Adrenal gland (tissue), 9 donors: ENCODE measurements at regions not wholly inside any gene's neighbourhood (a gene's known extent, or its start where the extent isn't known, plus 50 kb on each side); places are given as distances from the start of the nearest gene placed in this dataset.

ENCODE experiments used
- DNase-seq, 7 donors: peaks; one replicate each; pipeline ENCODE4 v3.0.0-alpha.2; 2019 to 2020
- H3K27ac ChIP-seq, 5 donors: fragments of 200-600 bp; sonication (generic) in 4 of 5; 1 replicate in 3 of 5; 2 replicates in 2 of 5; pipeline versions ENCODE4 v1.5.1 to v1.8.0; 2016 to 2020; ENCODE audit warnings: mild to moderate bottlenecking in 1 of 5
- H3K27me3 ChIP-seq: fragments of 200-600 bp; 2 replicates; pipeline ENCODE4 v1.8.0; 2021
- H3K36me3 ChIP-seq, 2 donors: fragments of 200-600 bp; replicated peaks in 1 of 2; 1 replicate in 1 of 2; 2 replicates in 1 of 2; pipeline versions ENCODE4 v1.5.1 to v1.8.0; 2018 to 2022
- H3K4me1 ChIP-seq, 2 donors: fragments of 200-600 bp; replicated peaks in 1 of 2; 1 replicate in 1 of 2; 2 replicates in 1 of 2; pipeline versions ENCODE4 v1.5.1 to v1.8.0; 2018 to 2021
- H3K4me3 ChIP-seq, 4 donors: fragments of 200-600 bp; sonication (generic) in 3 of 4; one replicate each; pipeline ENCODE4 v1.5.1; 2016 to 2018
- H3K9me3 ChIP-seq, 3 donors: fragments of 200-600 bp; sonication (generic) in 1 of 3; replicated peaks in 1 of 3; 1 replicate in 2 of 3; 2 replicates in 1 of 3; pipeline versions ENCODE4 v1.5.1 to v1.8.0; 2016 to 2021
- CTCF ChIP-seq, 6 experiments: fragments of 450-650 bp in 4 of 6; fragments of 200-600 bp in 2 of 6; sonication (generic) in 1 of 6; IDR thresholded peaks; 1 replicate in 5 of 6; 2 replicates in 1 of 6; pipeline versions ENCODE4 v1.5.1 to v1.8.0; 2016 to 2021; ENCODE audit warnings: antibody characterized with exemption in 6 of 6, mild to moderate bottlenecking in 2 of 6, moderate library complexity in 1 of 6
- POLR2A ChIP-seq, 2 donors: fragments of 450-650 bp; IDR thresholded peaks; one replicate each; pipeline ENCODE4 v1.6.1; 2017; ENCODE audit warnings: antibody characterized with exemption in 2 of 2, mild to moderate bottlenecking in 2 of 2, moderate library complexity in 1 of 2
- WGBS, 4 donors: extraction: QIAGEN DNeasy Blood & Tissue Kit in 2 of 4; methylation state at CpG; one replicate each; pipeline versions ENCODE4 v1.1.5 to v1.1.7; 2013 to 2017; 5-methylcytosine and 5-hydroxymethylcytosine counted together
- intact Hi-C, 2 donors: fragments of 100-400 bp; cut with DNase I; formaldehyde crosslinking; loops; one replicate each; pipeline versions ENCODE4 v1.14.1 to v1.15.0; 2022 to 2023
- donor health status: healthy with polysubstance abuse.
- donor health status: Bipolar disorder and iron deficiency.
- donor health status: DM: yes; HTN: yes; CAD: no.
- donor health status: DM: no; HTN: no; CAD: no.
- donor health status: DM: no; HTN: no; CAD: no.

GRCh38 chr11:120013325-120014250, 124.3 kb downstream of the TRIM29 start:
- Histone ChIP-seq H3K9me3 (no peaks in the 10 kb centered on the region), H3K4me1 (no peaks in the 10 kb centered on the region), H3K36me3 (no peaks in the 10 kb centered on the region), H3K27ac (no peak overlapping the region), H3K4me3 (no peak overlapping the region), H3K27me3 (peaks cover 14% of the 10 kb centered on the region)
- TF ChIP-seq CTCF (IDR thresholded peaks at IDR 0.05) (peak; percentile 29 to 65 (median 50)), POLR2A (IDR thresholded peaks at IDR 0.05) (no peak)
- intact Hi-C loops: loop anchor here in 1 of 2 donors (10.0 kb wide), 1 partner anchor 349 kb away; no protein-coding TSS in a partner anchor
- peak in 6 of 7 donors; percentile 22 to 65 (median 35) for DNase-seq
- 37 to 60% (median 41%) methylated on average over 12 to 28 of the region's 28 CpGs for WGBS, 4 donors

GRCh38 chr11:120012245-120012644, 125.7 kb downstream of the TRIM29 start:
- no peak for DNase-seq
- peaks cover 10% of the 10 kb centered on the region for H3K27me3 ChIP-seq
- TF ChIP-seq CTCF (IDR thresholded peaks at IDR 0.05) (no peak), POLR2A (IDR thresholded peaks at IDR 0.05) (no peak)
- no peak overlapping the region for H3K27ac ChIP-seq
- no peak overlapping the region for H3K4me3 ChIP-seq
- H3K36me3 ChIP-seq: no peaks in the 10 kb centered on the region
- H3K4me1 ChIP-seq: no peaks in the 10 kb centered on the region
- no peaks in the 10 kb centered on the region for H3K9me3 ChIP-seq
- intact Hi-C loops: loop anchor here in 1 of 2 donors (10.0 kb wide), 1 partner anchor 347 kb away; no protein-coding TSS in a partner anchor
- 70 to 83% (median 75%) methylated on average over 6 to 7 of the region's 7 CpGs for WGBS, 4 donors

GRCh38 chr11:120011836-120012235, 126.1 kb downstream of the TRIM29 start:
- no peak overlapping the region for H3K27ac ChIP-seq
- H3K4me1 ChIP-seq: no peaks in the 10 kb centered on the region
- H3K9me3 ChIP-seq: no peaks in the 10 kb centered on the region
- TF ChIP-seq POLR2A (IDR thresholded peaks at IDR 0.05) (no peak), CTCF (IDR thresholded peaks at IDR 0.05) (no peak)
- intact Hi-C loops: loop anchor here in 1 of 2 donors (10.0 kb wide), 1 partner anchor 347 kb away; no protein-coding TSS in a partner anchor
- WGBS, 4 donors: 74 to 88% (median 84%) methylated on average over 10 of the region's 10 CpGs
- DNase-seq: no peak
- no peaks in the 10 kb centered on the region for H3K36me3 ChIP-seq
- peaks cover 10% of the 10 kb centered on the region for H3K27me3 ChIP-seq
- no peak overlapping the region for H3K4me3 ChIP-seq

- H3K27ac ChIP-seq: no peak overlapping the region
- TF ChIP-seq POLR2A (IDR thresholded peaks at IDR 0.05): no peak
- no peak for TF ChIP-seq CTCF (IDR thresholded peaks at IDR 0.05)
- no peaks in the 10 kb centered on the region for H3K4me1 ChIP-seq
- H3K27me3 ChIP-seq: peaks cover 10% of the 10 kb centered on the region
- no peak overlapping the region for H3K4me3 ChIP-seq
- intact Hi-C loops: loop anchor here in 1 of 2 donors (10.0 kb wide), 1 partner anchor 346 kb away; no protein-coding TSS in a partner anchor
- no peak for DNase-seq
- no peaks in the 10 kb centered on the region for H3K9me3 ChIP-seq
- no peaks in the 10 kb centered on the region for H3K36me3 ChIP-seq
- WGBS, 4 donors: 60 to 72% (median 65%) methylated on average over 9 of the region's 9 CpGs
Observed at GRCh38 chr11:120010775-120011174, 127.1 kb downstream of the TRIM29 start.
